Eye (tissue), 1 donor: ENCODE measurements at regions not wholly inside any gene's neighbourhood (a gene's known extent, or its start where the extent isn't known, plus 50 kb on each side); places are given as distances from the start of the nearest gene placed in this dataset.
"Not testable (repeated sequence)": the region's sequence is repeated elsewhere in the genome, so short reads cannot be mapped to it uniquely, and the experiment has no call there.

Experiments used
- DNase-seq: peaks from one replicate; pipeline ENCODE4 v3.0.0-alpha.2; 2015

GRCh38 chr2:173550143-173550542 is 195.5 kb downstream of the CDCA7 start:
- DNase-seq, result no peak

DNA sequence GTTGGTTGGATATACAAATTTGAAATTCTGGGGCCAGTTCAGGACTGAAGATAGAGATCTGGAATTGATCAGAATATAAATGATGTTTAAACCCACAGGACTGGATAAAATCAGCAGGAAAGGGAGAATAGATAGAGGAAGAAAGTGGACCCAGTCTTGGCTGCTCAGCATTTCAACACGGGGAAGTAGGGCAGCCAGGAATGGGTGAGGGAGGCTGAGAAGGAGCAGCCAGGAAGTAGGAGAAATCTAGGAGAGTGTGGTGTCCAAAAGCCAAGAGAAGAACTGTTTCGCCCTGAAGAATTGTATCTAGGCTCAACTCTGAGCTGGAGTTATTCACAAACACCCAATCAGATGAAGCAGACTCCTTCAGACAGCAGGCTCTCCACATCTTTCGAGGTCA is 197.9 kb downstream of the CDCA7 start:
- no peak for DNase-seq

DNA sequence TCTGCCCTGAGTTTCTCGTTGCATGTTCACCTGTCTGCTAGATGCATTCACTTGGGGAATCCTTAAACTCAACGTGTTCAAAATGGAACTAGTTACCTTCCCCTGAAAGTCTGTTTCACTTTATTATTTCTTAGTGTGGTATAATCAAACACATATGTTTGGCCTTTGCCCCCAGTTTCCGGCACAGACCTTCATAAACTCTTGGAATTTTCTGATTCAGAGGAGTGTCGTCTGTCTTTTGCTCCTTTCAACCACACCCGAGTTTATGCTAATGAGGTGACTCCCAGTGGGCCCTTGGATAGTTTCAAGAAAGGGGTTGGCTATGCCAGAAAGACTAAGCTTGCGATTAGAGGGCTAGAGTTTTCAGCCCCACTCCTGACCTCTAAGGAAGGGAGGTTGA is 198.9 kb downstream of the CDCA7 start:
- DNase-seq, result no peak

DNA sequence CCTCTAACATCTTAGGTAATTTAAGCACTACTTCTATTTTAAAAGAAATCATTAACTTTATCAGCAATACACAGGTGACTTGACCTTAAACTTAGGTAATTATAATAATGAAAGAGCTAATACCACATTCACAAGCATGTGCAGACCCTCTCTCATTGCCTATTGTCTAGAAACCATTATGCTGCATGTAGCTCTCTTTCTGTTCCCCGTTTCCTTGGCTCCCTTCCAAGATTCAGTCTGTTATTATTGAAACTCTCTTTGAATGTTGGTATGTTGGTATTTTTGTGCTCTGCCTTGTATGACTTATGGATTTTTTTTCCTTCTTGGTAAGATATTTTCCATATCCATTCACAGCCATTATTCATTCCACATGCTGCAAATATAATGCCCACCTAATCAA is 201.2 kb downstream of the CDCA7 start:
- DNase-seq, result peak; percentile 80

GRCh38 chr2:173556816-173557215 is 202.1 kb downstream of the CDCA7 start:
- DNase-seq, result peak; percentile 26

DNA sequence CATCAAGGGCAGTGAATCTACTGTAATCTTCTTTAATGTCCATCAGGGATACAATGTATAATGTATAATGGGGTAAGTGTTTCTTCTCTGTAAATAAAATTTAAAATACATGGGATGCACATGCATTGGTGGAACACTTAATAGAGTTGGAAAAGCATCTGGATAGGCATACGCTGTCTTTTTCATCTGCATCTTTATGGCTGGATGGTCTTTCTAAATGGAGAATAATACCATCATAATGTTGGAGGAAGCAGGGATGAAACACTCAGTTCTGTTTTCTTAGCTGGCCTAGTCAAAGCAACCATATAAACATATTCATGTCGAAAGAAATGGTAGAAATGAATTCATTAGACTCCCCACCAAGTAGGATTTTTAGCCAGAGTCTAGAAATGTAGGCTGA is 202.8 kb downstream of the CDCA7 start:
- no peak for DNase-seq

DNA sequence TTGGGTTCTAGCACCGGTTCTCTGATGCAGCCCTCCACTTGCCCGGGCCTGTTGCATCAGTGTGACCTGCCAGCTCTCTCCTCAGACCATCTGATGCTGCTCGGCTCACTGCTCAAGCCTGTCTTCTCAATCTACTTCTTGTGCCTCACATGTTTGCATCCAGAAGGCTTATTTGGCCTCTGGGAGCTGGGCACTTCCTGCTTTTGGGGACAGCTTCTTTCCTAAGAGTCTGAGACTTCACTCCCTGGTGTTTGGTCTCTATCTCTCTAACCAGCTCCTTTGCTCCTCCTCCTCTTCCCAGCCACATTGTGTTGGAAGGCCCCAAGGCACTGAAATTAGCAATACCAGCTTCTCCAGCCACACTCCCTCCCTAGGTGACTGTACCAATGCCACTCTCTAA is 212.8 kb downstream of the CDCA7 start:
- DNase-seq, result no peak

GRCh38 chr2:173568054-173568453 is 213.4 kb downstream of the CDCA7 start:
- DNase-seq, result peak; percentile 45

- DNase-seq, result peak; percentile 51
Measured at GRCh38 chr2:173571021-173571821, 216.5 kb downstream of the CDCA7 start.

DNA sequence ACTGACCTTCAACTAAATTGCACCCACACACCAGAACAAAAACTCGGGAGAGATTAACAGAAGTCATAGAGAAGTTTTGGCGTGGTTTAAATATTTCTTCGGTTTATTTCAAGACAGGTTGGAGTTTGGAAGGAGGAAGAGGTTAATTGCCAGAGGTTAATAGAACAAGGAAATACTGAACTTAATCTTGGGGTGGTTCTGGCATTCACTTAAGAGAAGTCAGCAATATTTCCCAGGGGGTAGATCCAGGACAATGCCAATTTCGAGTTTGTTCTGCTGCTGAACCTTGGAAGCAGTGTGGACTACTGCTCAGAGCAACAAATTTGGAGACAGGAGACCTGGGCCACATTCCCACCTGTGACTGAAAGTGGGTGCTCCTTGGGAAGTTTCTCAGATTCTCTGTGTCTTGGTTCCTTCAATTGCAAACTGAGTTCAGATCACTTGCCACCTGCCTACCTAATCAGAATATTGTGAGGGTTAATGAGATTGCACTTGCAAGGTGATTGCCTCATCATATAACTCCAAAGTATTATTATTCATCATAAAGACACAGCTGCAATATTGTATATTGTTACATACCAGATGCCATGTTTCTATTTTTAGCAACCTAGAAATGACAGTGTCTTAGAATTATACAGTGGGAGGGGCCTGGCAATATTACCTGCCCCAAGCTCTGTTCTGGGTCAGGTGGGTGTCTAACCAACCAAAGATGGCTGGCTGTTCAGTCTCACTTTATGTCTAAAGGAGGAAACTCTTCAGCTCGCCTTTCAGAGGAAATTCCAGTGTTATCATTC is 217.4 kb downstream of the CDCA7 start:
- DNase-seq, result no peak

- no peak for DNase-seq
Measured at GRCh38 chr2:173572848-173573247, 218.2 kb downstream of the CDCA7 start.

GRCh38 chr2:173573782-173574181 is 219.1 kb downstream of the CDCA7 start:
- DNase-seq, result not testable (repeated sequence)

- DNase-seq, result no peak
Measured at GRCh38 chr2:173574324-173575112, 219.8 kb downstream of the CDCA7 start.

DNA sequence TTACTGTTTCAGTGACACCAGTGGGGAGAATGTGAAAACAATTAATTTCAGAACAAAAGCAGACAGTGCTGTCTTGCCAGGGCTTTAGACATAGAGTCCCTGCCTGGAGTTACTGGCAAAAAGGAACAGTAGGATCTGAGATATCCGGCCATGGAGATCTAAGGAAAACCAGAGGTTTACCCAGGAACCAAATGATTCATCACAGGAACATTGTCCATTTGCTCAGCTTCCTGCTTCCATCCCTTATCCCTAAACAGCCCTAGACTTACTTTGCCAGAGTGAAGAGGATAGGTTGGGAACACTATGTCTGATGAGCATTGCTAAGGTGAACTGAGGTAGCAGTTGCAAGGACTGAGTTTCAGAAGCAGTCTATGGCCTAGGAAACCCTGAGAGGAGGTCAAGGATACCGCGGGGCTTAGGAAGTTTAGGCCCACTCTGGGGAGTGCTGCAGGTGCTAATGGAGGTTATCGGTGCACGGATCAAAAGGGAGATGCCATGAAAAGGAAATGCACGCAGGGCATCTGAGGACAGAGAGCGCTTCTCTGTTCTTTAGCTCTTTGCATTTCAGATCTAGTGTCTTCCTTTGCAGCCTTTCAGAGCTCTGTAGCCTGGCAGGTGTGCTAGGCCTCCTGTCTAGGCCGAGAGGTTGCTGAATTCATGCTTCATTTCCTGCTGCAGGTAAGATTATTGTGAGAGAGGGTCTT is 223.9 kb downstream of the CDCA7 start:
- no peak for DNase-seq

- DNase-seq, result no peak
Measured at GRCh38 chr2:173580351-173580750, 225.7 kb downstream of the CDCA7 start.

- no peak for DNase-seq
Measured at GRCh38 chr2:173580956-173581355, 226.3 kb downstream of the CDCA7 start.

DNA sequence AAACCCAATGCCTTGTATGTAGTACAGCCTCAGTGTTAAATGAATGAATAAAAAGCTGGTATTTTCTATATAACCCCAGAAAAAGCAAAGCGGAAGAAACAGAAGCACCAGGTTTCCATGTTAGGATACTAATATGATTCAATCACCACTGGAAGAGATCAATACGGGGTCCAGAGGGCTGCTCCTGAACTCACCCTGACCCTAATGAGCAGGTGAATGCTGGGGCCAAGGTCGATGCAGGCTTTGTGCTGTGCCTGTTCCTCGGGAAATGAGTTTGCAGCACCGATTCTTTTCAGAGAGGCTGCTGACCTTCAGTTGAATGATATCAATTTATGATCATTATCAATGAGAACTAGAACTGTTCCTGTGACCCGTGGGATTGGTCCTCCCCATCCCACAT is 228.5 kb downstream of the CDCA7 start:
- DNase-seq, result no peak

- no peak for DNase-seq
Measured at GRCh38 chr2:173584000-173584399, 229.3 kb downstream of the CDCA7 start.

- DNase-seq, result no peak
Measured at GRCh38 chr2:173584676-173585458, 230.2 kb downstream of the CDCA7 start.

GRCh38 chr2:173588931-173589369 is 234.3 kb downstream of the CDCA7 start:
- no peak for DNase-seq

DNA sequence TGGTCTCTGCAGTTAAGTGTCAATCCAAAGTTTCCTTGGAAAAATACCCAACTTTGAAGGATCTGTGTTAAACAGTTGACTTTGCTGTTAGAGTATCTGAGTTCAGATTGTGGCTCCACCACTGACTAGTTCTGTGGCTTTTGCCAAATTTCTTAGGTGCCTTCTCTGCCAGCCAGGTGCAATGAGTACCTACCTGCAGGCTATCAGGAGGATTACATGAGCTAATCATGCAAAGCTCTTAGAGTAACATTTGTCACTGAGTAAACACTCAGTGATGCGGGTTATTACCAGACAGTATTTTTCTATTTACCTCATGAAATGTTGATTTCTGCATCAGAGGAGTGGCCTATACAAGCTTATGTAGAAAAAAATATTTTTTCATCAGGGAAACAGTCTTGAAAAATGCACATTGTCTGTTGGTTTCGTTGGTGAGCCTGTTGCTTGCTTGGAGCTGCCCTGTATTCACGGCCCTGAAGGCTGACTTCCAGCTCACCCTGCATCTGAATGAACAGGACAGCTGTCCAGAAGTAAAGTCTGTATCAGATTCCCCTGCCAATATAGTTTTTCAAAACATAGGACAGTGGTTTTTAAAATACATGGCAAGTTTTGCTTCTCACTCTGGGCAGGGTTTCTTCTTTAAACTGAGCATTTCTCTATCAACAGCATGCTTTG is 235.1 kb downstream of the CDCA7 start:
- DNase-seq, result peak; percentile 16
